K562 (cell line): ENCODE measurements at regions not wholly inside any gene's neighbourhood (a gene's known extent, or its start where the extent isn't known, plus 50 kb on each side); places are given as distances from the start of the nearest gene placed in this dataset.

ENCODE experiments used
- ATAC-seq: fragments of 200-7000 bp; cut with Tn5 transposase; 3 replicates; pipeline ENCODE4 v1.9.1; 2020; ENCODE audit warnings: moderate library complexity
- BruUV-seq: library from RNA; stranded (reverse); fragments of 400-500 nt; replicated peaks from 2 replicates; lab custom pipeline; 2021; lab: Mats Ljungman, UMichigan
- CTCF ChIA-PET: fragments of 300-600 bp; formaldehyde crosslinking; extraction: SDS; loops from one replicate; lab custom pipeline; 2021; ENCODE audit warnings: low intra/inter-chr PET ratio; lab: Yijun Ruan, JAX
- POLR2A ChIA-PET: fragments of 300-600, 350-650 bp; sonication (Branson Sonifier 250); formaldehyde crosslinking; extraction: SDS; loops from one replicate; lab custom pipeline; 2021; ENCODE audit warnings: antibody characterized with exemption, inconsistent platforms; lab: Yijun Ruan, JAX
- DNase-seq, 4 experiments: peaks; one replicate each; pipeline versions ENCODE4 v3.0.0 to v3.0.0-alpha.2; 2011 to 2018; ENCODE audit warnings: low spot score in 3 of 4, mixed read lengths in 3 of 4; ENCODE audit errors: extremely low read depth in 1 of 4
- FAIRE-seq: peaks from 2 replicates; lab custom pipeline; 2011; peaks lifted over from hg19 to GRCh38; lab: Jason Lieb, UNC
- H2AFZ ChIP-seq: 2 replicates; pipeline ENCODE4 v1.6.0; 2011; ENCODE audit warnings: low read depth, low read length, control low read depth, inconsistent platforms
- H3K27ac ChIP-seq: fragments of 200-600 bp; 3 replicates; pipeline ENCODE4 v1.8.0; 2011; ENCODE audit warnings: low read depth, mild to moderate bottlenecking, control low read depth, inconsistent platforms, low read length, moderate library complexity, mixed read lengths; ENCODE audit errors: extremely low read depth
- H3K27me3 ChIP-seq, 2 experiments: fragments of 300-600 bp in 1 of 2; 2 replicates in 1 of 2; 3 replicates in 1 of 2; pipeline versions ENCODE4 v1.6.0 to v1.8.0; 2011; ENCODE audit warnings: inconsistent platforms in 2 of 2, low read length in 2 of 2, mild to moderate bottlenecking in 1 of 2, mixed read lengths in 1 of 2, moderate library complexity in 1 of 2; ENCODE audit not compliant: control insufficient read depth in 2 of 2, insufficient read depth in 2 of 2
- H3K36me3 ChIP-seq: fragments of 300-600 bp; 3 replicates; pipeline ENCODE4 v1.8.0; 2011; ENCODE audit warnings: mild to moderate bottlenecking, low read length, inconsistent platforms; ENCODE audit not compliant: control insufficient read depth, insufficient read depth
- H3K4me1 ChIP-seq, 2 experiments: fragments of 200-600 bp in 1 of 2; replicated peaks in 1 of 2; 2 replicates in 1 of 2; 3 replicates in 1 of 2; pipeline versions ENCODE4 v1.5.1 to v1.8.0; 2011; ENCODE audit warnings: inconsistent platforms in 2 of 2, low read length in 2 of 2, mild to moderate bottlenecking in 1 of 2, mixed read lengths in 1 of 2, moderate library complexity in 1 of 2; ENCODE audit not compliant: control insufficient read depth in 2 of 2, insufficient read depth in 2 of 2
- H3K4me2 ChIP-seq: 2 replicates; pipeline ENCODE4 v1.6.1; 2011; ENCODE audit warnings: low read length, control low read depth, inconsistent platforms, mixed read lengths; ENCODE audit not compliant: insufficient read depth
- H3K4me3 ChIP-seq: fragments of 200-600 bp; sonication (generic), shearing (Covaris generic); 2 replicates; pipeline ENCODE4 v1.5.1; 2016; ENCODE audit warnings: control low read depth, inconsistent platforms
- H3K79me2 ChIP-seq: fragments of 200-600 bp; 3 replicates; pipeline ENCODE4 v1.8.0; 2011; ENCODE audit warnings: low read length, inconsistent platforms; ENCODE audit not compliant: control insufficient read depth, insufficient read depth
- H3K9ac ChIP-seq, 2 experiments: 2 replicates each; pipeline versions ENCODE4 v1.6.0 to v1.6.1; 2011; ENCODE audit warnings: low read depth in 2 of 2, low read length in 2 of 2, control low read depth in 1 of 2, inconsistent platforms in 1 of 2, mild to moderate bottlenecking in 1 of 2, mixed read lengths in 1 of 2; ENCODE audit not compliant: insufficient read depth in 1 of 2
- H3K9me1 ChIP-seq: one replicate; pipeline ENCODE4 v1.6.0; 2011; ENCODE audit warnings: inconsistent platforms, mild to moderate bottlenecking, low read length, moderate library complexity; ENCODE audit not compliant: control insufficient read depth, insufficient read depth
- H3K9me3 ChIP-seq: replicated peaks from 2 replicates; pipeline ENCODE4 v1.5.1; 2011; ENCODE audit warnings: low read depth, low read length, inconsistent platforms; ENCODE audit not compliant: control insufficient read depth, insufficient read depth
- H4K20me1 ChIP-seq: replicated peaks from 2 replicates; pipeline ENCODE4 v1.6.1; 2011; ENCODE audit warnings: low read length, inconsistent platforms, mixed read lengths; ENCODE audit not compliant: control insufficient read depth, insufficient read depth
- FOXA1 ChIP-seq: fragments of 450-650 bp; IDR thresholded peaks from 2 replicates; pipeline ENCODE4 v1.6.1; 2016; ENCODE audit warnings: mild to moderate bottlenecking, borderline replicate concordance
- MEIS2 ChIP-seq: fragments of 450-650 bp; IDR thresholded peaks from 2 replicates; pipeline ENCODE4 v1.6.1; 2014; ENCODE audit warnings: mild to moderate bottlenecking; ENCODE audit not compliant: partially characterized antibody
- POU5F1 ChIP-seq: fragments of 150-350 bp; IDR thresholded peaks from 2 replicates; pipeline ENCODE4 v1.6.1; 2014; ENCODE audit warnings: borderline replicate concordance, low read length, low read depth, mild to moderate bottlenecking; ENCODE audit not compliant: partially characterized antibody
- TEAD2 ChIP-seq: fragments of 450-650 bp; IDR thresholded peaks from 2 replicates; pipeline ENCODE4 v1.6.1; 2016; ENCODE audit warnings: missing genetic modification characterization, control low read depth, missing compliant biosample characterization
- whole genome bisulfite sequencing: fragments of 100-300 bp; shearing (Covaris generic); methylation state at CpG from one replicate; pipeline ENCODE4 v1.1.6; 2016; ENCODE audit warnings: low coverage, mixed read lengths; ENCODE audit not compliant: insufficient coverage; ENCODE audit errors: missing lambda C conversion rate; 5-methylcytosine and 5-hydroxymethylcytosine counted together
- in situ Hi-C: fragments of 300-500 bp; cut with MboI; formaldehyde crosslinking; loops from 4 replicates; pipeline ENCODE4 v1.15.0; 2018; ENCODE audit warnings: inconsistent platforms, mixed read lengths
- intact Hi-C: fragments of 100-400 bp; cut with micrococcal nuclease; formaldehyde crosslinking; loops from 2 replicates; pipeline ENCODE4 v1.14.2; 2022
- TF ChIP-seq, protein P1 (sequence below): fragments of 450-650 bp; formaldehyde crosslinking; conservative IDR thresholded peaks from 2 replicates; pipeline ENCODE4 v1.4.0; 2022; ENCODE audit warnings: mild to moderate bottlenecking, missing genetic modification characterization
- TF ChIP-seq, protein P2 (sequence below), 2 experiments: IDR thresholded peaks; 2 replicates each; pipeline ENCODE4 v1.6.1; 2011; ENCODE audit warnings: borderline replicate concordance in 1 of 2, control low read depth in 1 of 2, low read depth in 1 of 2, low read length in 1 of 2, mild to moderate bottlenecking in 1 of 2, mixed read lengths in 1 of 2, moderate library complexity in 1 of 2; ENCODE audit not compliant: insufficient read depth in 1 of 2, insufficient read length in 1 of 2, poor library complexity in 1 of 2, severe bottlenecking in 1 of 2; ENCODE audit errors: extremely low read depth in 1 of 2

DNA sequence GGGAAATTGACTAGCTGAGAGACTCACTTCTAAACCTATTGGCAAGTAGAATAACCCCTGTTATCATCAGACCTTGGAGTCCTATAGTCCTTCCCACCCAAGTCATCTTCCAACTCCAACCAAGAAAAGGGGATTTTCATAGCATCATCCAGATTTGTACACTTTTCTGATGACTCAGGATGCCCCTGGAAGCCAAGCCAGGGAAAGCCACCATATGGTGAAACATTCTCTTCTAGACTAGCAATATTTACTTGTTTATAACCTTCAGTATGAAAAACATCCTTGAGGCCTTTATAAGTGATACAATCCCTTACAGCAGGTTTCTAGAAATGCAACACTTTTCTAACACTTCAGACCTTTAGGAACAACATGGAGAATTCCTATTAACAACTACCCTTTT is 618.8 kb upstream of the CDH11 start:
- in situ Hi-C loops: no loop called here
- H3K4me2 ChIP-seq: no peak overlapping the region
- no peaks in the 10 kb centered on the region; a peak in 1 of 5 replicates for H3K4me1 ChIP-seq
- intact Hi-C loops: no loop called here
- H4K20me1 ChIP-seq: no peaks in the 10 kb centered on the region
- no peak for ATAC-seq
- H3K9ac ChIP-seq: no peak overlapping the region
- H3K27ac ChIP-seq: no peak overlapping the region
- FAIRE-seq: no peak
- POLR2A ChIA-PET: no interaction called here
- H3K4me3 ChIP-seq: no peak overlapping the region
- BruUV-seq: no TSS peak
- H2AFZ ChIP-seq: no peak overlapping the region
- H3K27me3 ChIP-seq: no peaks in the 10 kb centered on the region
- no peaks in the 10 kb centered on the region for H3K9me1 ChIP-seq
- no peak for DNase-seq
- no peaks in the 10 kb centered on the region for H3K36me3 ChIP-seq
- H3K9me3 ChIP-seq: no peaks in the 10 kb centered on the region
- no peaks in the 10 kb centered on the region for H3K79me2 ChIP-seq
- CTCF ChIA-PET: no interaction called here
- TF ChIP-seq, protein P1, sequence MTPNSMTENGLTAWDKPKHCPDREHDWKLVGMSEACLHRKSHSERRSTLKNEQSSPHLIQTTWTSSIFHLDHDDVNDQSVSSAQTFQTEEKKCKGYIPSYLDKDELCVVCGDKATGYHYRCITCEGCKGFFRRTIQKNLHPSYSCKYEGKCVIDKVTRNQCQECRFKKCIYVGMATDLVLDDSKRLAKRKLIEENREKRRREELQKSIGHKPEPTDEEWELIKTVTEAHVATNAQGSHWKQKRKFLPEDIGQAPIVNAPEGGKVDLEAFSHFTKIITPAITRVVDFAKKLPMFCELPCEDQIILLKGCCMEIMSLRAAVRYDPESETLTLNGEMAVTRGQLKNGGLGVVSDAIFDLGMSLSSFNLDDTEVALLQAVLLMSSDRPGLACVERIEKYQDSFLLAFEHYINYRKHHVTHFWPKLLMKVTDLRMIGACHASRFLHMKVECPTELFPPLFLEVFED (CRISPR knock-in tag): no peak

DNA sequence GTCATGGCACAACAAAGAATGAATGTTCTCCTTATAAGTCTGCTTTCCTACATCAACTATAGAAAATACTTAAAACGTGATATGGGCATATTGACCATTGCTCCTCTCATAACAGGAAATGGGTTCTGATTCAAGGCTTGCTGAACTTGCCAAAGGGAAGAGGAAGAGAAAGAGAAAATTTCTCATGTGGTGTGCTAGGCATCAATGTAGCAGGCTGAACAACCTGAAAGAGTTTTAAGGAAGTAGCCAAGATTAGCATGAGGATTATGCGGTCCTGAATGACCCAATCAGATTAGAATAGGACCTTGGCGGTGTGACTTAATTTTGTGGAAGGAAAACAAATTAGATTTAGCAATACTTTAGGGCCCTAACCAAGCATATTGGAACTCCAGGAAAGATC is 617.7 kb upstream of the CDH11 start:
- TF ChIP-seq POU5F1: no peak
- TF ChIP-seq TEAD2 (tag): no peak
- TF ChIP-seq, protein P2, sequence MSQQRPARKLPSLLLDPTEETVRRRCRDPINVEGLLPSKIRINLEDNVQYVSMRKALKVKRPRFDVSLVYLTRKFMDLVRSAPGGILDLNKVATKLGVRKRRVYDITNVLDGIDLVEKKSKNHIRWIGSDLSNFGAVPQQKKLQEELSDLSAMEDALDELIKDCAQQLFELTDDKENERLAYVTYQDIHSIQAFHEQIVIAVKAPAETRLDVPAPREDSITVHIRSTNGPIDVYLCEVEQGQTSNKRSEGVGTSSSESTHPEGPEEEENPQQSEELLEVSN (IDR thresholded peaks at IDR 0.05; ENCODE audit: borderline replicate concordance in 1 of 2, extremely low read depth in 1 of 2, insufficient read depth in 1 of 2, insufficient read length in 1 of 2, low read depth in 1 of 2, low read length in 1 of 2, poor library complexity in 1 of 2, severe bottlenecking in 1 of 2): no peak
- no peak for TF ChIP-seq MEIS2
- no peak for TF ChIP-seq FOXA1
- WGBS: 2% methylated on average over 3 of the region's 3 CpGs
- FAIRE-seq: no peak

More for the DNA sequence above, 617.7 kb upstream of the CDH11 start:
- DNase-seq (no peak), ATAC-seq (no peak)
- no peaks in the 10 kb centered on the region for H3K9me3 ChIP-seq
- no peaks in the 10 kb centered on the region; a peak in 1 of 5 replicates for H3K4me1 ChIP-seq
- no peak overlapping the region for H3K4me3 ChIP-seq
- ChIA-PET POLR2A (no interaction called here), CTCF (no interaction called here)
- no peaks in the 10 kb centered on the region for H3K27me3 ChIP-seq
- H2AFZ ChIP-seq: no peak overlapping the region
- in situ Hi-C loops: no loop called here
- no peaks in the 10 kb centered on the region for H3K36me3 ChIP-seq
- no peaks in the 10 kb centered on the region for H4K20me1 ChIP-seq
- no peaks in the 10 kb centered on the region for H3K79me2 ChIP-seq
- BruUV-seq: no TSS peak
- intact Hi-C loops: no loop called here
- H3K4me2 ChIP-seq: no peak overlapping the region
- H3K9me1 ChIP-seq: no peaks in the 10 kb centered on the region
- no peak overlapping the region for H3K27ac ChIP-seq
- no peak overlapping the region for H3K9ac ChIP-seq
